ENCODE measurements at regions not wholly inside any gene's neighbourhood (a gene's known extent, or its start where the extent isn't known, plus 50 kb on each side); places are given as distances from the start of the nearest gene placed in this dataset.

GRCh38 chr5:110221036-110221435, 505.4 kb downstream of the TMEM232 start:
- CTCF ChIA-PET (ENCODE audit: partially characterized antibody): no interaction called here
- Histone ChIP-seq H3K9me3 (ENCODE audit: insufficient read depth in 2 of 2, low read depth in 1 of 2, low read length in 1 of 2) (peaks cover 7 to 9% of the 10 kb centered on the region in 2 experiments; a peak in 3 of 4 replicates), H2BK12ac (ENCODE audit: low read depth, low read length) (no peak overlapping the region), H2BK15ac (ENCODE audit: low read length) (no peak overlapping the region), H3K27ac (ENCODE audit: low read depth, low read length) (no peak overlapping the region), H3K23me2 (ENCODE audit: low read depth, low read length) (no peaks in the 10 kb centered on the region), H3K4me2 (ENCODE audit: insufficient read depth in 1 of 2, low read depth in 2 of 2, low read length in 2 of 2) (no peak overlapping the region), H3K23ac (ENCODE audit: insufficient read length) (no peak overlapping the region), H3K9ac (replicated peaks in 1 of 4; ENCODE audit: extremely low read depth in 1 of 4, low read depth in 3 of 4, low read length in 3 of 4) (no peak overlapping the region), H3K4ac (replicated peaks; ENCODE audit: insufficient read length, low read depth, low read length) (no peak overlapping the region), H3K4me1 (replicated peaks in 1 of 4; ENCODE audit: control insufficient read depth in 3 of 4, insufficient read depth in 4 of 4, low read length in 3 of 4) (no peaks in the 10 kb centered on the region), H4K91ac (replicated peaks; ENCODE audit: insufficient read length, low read length) (no peak overlapping the region), H4K8ac (ENCODE audit: extremely low read depth, insufficient read depth, low read length) (no peak overlapping the region), H3K79me2 (ENCODE audit: control insufficient read depth in 1 of 2, insufficient read depth in 2 of 2, low read length in 2 of 2) (no peaks in the 10 kb centered on the region), H3K4me3 (ENCODE audit: extremely low read depth in 1 of 4, insufficient read depth in 2 of 4, low read depth in 3 of 4, low read length in 4 of 4) (no peak overlapping the region), H2BK20ac (ENCODE audit: low read length) (no peak overlapping the region), H3K79me1 (ENCODE audit: low read depth, low read length) (no peaks in the 10 kb centered on the region), H3K36me3 (ENCODE audit: control insufficient read depth in 2 of 4, insufficient read depth in 4 of 4, low read length in 3 of 4) (no peaks in the 10 kb centered on the region), H2BK120ac (replicated peaks; ENCODE audit: low read depth, low read length) (no peak overlapping the region), H4K20me1 (replicated peaks in 1 of 2; ENCODE audit: control insufficient read depth in 1 of 2, insufficient read depth in 2 of 2, low read length in 2 of 2) (no peaks in the 10 kb centered on the region), H2AK5ac (ENCODE audit: low read depth, low read length) (no peak overlapping the region), H2AFZ (ENCODE audit: low read length) (no peak overlapping the region), H3K56ac (replicated peaks; ENCODE audit: insufficient read length, low read depth, low read length) (no peak overlapping the region), H3K14ac (ENCODE audit: insufficient read length) (no peak overlapping the region), H3K27me3 (replicated peaks in 1 of 4; ENCODE audit: control insufficient read depth in 3 of 4, extremely low read depth in 1 of 4, insufficient read depth in 3 of 4, low read length in 3 of 4) (no peaks in the 10 kb centered on the region), H4K5ac (ENCODE audit: insufficient read length, low read depth, low read length) (no peak overlapping the region), H2BK5ac (ENCODE audit: low read depth, low read length) (no peak overlapping the region), H3K18ac (ENCODE audit: extremely low read depth, low read length) (no peak overlapping the region)
- FAIRE-seq (no peak), DNase-seq (ENCODE audit: low read depth in 1 of 2, low spot score in 2 of 2) (no peak)
- 79% methylated on average over 2 of the region's 2 CpGs; no CpG with 5 or more reads in 1 of the 2 experiments for WGBS, 2 experiments (ENCODE audit: extremely low coverage in 1 of 2, insufficient coverage in 1 of 2, insufficient read length in 1 of 2, insufficient replicate concordance in 2 of 2, low coverage in 1 of 2, low lambda C conversion rate in 2 of 2, missing lambda C conversion rate in 1 of 2)
- POLR2A ChIA-PET (ENCODE audit: partially characterized antibody): no interaction called here
- TF ChIP-seq RNF2 (IDR thresholded peaks at IDR 0.05; ENCODE audit: borderline replicate concordance, low read depth, low read length, missing control alignments, poor library complexity, severe bottlenecking) (no peak), HDAC2 (IDR thresholded peaks at IDR 0.05; ENCODE audit: borderline replicate concordance in 1 of 2, low read depth in 2 of 2, low read length in 2 of 2) (no peak), MAX (IDR thresholded peaks at IDR 0.05) (no peak), CEBPB (IDR thresholded peaks at IDR 0.05; ENCODE audit: low read depth, low read length) (no peak), CBX8 (IDR thresholded peaks at IDR 0.05; ENCODE audit: borderline replicate concordance, low read depth, low read length) (no peak), SP1 (IDR thresholded peaks at IDR 0.05; ENCODE audit: low read depth, low read length) (no peak), KDM4A (IDR thresholded peaks at IDR 0.05; ENCODE audit: low read depth, low read length, severe bottlenecking) (no peak), SUZ12 (IDR thresholded peaks at IDR 0.05; ENCODE audit: low read length) (no peak), RFX5 (IDR thresholded peaks at IDR 0.05; ENCODE audit: borderline replicate concordance, low read depth, low read length) (no peak), GABPA (IDR thresholded peaks at IDR 0.05; ENCODE audit: borderline replicate concordance, insufficient read depth, low read length) (no peak), RXRA (IDR thresholded peaks at IDR 0.05; ENCODE audit: insufficient read depth, low read depth, low read length) (no peak), BACH1 (IDR thresholded peaks at IDR 0.05; ENCODE audit: low read length) (no peak), RBBP5 (IDR thresholded peaks at IDR 0.05; ENCODE audit: borderline replicate concordance, low read depth, low read length) (no peak), YY1 (IDR thresholded peaks at IDR 0.05; ENCODE audit: low read depth, low read length) (no peak), JUND (IDR thresholded peaks at IDR 0.05; ENCODE audit: low read length) (no peak)
